22Rv1 (cell line): ENCODE measurements at regions not wholly inside any gene's neighbourhood (a gene's known extent, or its start where the extent isn't known, plus 50 kb on each side); places are given as distances from the start of the nearest gene placed in this dataset.

ENCODE experiments used
- H3K27ac ChIP-seq: fragments of 450-650 bp; 2 replicates; pipeline ENCODE4 v1.5.1; 2017
- ZFX ChIP-seq: fragments of 450-650 bp; IDR thresholded peaks from 2 replicates; pipeline ENCODE4 v1.6.1; 2017; ENCODE audit warnings: antibody characterized with exemption, borderline replicate concordance
- TF ChIP-seq, protein P1 (sequence below): fragments of 450-650 bp; IDR thresholded peaks from 2 replicates; pipeline ENCODE4 v1.5.1; 2017; ENCODE audit warnings: mild to moderate bottlenecking

DNA sequence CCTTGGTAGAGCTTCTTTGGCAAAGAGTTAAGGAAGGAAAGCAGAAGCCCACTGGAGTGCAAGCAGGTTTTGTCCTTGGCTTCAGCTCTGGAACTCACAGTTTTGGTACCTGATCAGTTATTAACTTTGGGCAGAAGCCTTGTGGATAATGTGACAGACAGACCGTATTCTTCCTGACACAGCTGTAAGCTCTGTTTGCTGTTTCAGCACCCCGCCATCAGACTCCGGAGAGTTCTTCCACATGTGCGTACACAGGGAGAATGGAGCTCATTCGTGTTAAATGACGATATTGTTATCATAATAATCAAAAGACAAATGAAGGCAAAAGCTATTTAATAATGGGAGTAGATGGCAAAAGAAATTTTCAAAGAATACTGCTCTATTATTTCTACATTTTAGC, 155.1 kb upstream of the ARGLU1 start:
- TF ChIP-seq, protein P1, sequence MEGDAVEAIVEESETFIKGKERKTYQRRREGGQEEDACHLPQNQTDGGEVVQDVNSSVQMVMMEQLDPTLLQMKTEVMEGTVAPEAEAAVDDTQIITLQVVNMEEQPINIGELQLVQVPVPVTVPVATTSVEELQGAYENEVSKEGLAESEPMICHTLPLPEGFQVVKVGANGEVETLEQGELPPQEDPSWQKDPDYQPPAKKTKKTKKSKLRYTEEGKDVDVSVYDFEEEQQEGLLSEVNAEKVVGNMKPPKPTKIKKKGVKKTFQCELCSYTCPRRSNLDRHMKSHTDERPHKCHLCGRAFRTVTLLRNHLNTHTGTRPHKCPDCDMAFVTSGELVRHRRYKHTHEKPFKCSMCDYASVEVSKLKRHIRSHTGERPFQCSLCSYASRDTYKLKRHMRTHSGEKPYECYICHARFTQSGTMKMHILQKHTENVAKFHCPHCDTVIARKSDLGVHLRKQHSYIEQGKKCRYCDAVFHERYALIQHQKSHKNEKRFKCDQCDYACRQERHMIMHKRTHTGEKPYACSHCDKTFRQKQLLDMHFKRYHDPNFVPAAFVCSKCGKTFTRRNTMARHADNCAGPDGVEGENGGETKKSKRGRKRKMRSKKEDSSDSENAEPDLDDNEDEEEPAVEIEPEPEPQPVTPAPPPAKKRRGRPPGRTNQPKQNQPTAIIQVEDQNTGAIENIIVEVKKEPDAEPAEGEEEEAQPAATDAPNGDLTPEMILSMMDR, result no peak
- TF ChIP-seq ZFX, result no peak

DNA sequence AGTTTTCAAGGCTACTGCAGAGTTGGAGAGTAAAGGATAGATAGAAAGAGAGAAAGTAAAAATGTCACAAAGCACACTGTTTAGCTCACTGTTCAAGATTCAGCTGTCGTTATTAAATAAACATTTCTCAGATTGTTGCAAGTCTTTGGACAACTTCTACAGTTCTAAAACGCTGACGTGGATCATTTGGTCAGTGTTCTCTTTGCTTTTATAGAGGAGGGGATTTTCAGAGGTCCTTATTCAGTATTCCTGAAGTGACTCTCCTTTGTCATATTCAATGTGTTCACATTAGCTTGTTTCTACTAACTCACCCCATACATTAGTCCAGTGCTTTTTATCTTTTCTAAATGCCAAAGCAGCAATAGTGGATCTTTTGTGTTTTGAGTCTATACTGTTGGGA, 154.7 kb upstream of the ARGLU1 start:
- TF ChIP-seq, protein P1, result no peak
- TF ChIP-seq ZFX, result no peak
- no peak overlapping the region for H3K27ac ChIP-seq

More for the DNA sequence above, 155.1 kb upstream of the ARGLU1 start:
- H3K27ac ChIP-seq, result no peak overlapping the region

DNA sequence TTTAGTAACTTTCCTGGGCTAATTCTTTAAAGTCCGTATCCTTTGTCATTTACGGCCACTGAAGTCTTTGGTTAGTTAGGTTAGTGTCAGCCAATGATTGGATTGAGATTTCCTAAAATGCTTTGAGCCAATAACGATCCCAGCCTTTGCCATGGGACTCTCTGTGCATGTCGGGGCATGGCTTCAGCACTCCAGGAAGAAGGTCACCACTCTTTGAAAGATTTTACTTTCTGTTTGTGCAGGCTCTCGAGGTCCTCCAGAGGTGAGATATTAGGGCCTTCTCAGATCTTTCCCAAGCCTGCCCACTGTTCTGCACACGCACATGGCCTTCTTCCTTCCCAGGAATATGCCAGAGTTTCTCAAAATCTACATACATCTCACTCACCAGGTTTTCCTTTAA, 153.7 kb upstream of the ARGLU1 start:
- H3K27ac ChIP-seq, result no peak overlapping the region
- TF ChIP-seq ZFX, result no peak
- TF ChIP-seq, protein P1, result no peak

DNA sequence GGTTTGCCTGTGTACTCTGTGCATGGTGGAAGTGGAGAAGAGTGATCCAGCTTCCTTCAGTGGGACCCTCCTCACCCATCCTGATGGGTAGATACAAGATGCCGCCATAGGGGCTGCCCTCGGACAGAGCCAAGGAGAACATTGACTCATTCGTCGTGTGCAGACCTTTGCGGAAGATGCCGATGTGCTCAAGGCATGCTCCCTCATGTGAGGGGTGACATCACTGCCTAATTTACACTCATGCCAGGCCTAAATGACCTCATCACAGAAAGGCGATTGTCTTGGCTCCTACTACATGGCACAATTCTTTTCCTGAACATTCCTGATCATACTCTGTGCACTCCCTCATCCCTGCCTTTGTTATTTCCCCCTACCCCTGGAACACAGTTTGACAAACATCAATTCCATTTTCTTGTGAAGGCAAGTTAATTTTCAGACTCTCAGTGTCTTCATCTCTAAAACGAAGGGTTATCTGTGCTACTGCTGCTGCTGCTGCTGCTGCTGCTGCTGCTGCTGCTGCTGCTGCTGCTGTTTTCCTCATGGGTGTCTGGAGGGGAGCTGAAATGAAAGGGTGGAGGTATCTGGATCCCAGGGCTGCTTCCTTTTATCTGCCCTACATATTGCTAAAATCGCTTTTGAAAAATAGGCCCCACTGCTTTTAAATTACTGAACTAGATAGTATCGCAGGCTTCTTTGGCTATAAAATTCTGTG, 146.5 kb upstream of the ARGLU1 start:
- H3K27ac ChIP-seq, result no peak overlapping the region
- TF ChIP-seq ZFX, result no peak
- TF ChIP-seq, protein P1, result no peak

DNA sequence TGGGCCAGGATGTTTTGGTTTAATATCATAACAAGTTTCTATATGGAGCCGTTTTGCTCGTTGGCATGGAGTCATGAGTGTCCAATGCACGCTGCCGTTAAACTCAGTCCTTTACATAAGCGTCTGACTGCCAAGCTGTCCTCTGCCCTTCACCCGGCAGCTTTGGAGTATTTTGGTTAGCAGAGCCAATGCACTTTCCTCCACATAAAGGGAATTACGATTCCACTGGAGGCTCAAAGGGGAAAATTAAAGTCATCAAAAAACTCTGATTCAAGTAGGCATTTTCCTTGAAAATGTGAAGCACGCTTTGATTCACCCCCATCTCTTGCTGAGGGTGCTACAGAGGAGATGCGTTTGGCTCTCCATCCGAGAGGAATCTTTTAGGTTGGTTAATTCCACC, 144.4 kb upstream of the ARGLU1 start:
- H3K27ac ChIP-seq, result no peak overlapping the region
- TF ChIP-seq, protein P1, result no peak
- TF ChIP-seq ZFX, result no peak

DNA sequence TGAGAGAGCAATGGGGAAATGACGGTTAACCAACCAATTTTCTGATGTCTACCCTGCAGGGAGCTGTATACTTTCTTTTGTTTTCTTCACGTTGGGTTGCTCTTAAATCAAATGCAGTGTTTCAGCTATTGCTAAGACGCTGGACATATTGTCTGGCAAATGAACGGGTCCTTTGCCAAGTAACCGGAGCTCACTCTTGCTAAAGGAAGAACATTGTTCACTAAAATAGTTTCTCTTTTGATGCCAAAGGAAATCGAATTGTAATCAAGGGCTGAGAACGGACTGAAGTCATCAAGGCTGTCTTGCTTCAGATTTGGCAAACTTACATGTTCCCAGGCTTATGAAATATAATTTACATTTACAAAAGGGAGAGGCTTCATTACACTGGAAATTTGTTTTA, 142.3 kb upstream of the ARGLU1 start:
- no peak for TF ChIP-seq ZFX
- TF ChIP-seq, protein P1, result no peak
- H3K27ac ChIP-seq, result no peak overlapping the region

DNA sequence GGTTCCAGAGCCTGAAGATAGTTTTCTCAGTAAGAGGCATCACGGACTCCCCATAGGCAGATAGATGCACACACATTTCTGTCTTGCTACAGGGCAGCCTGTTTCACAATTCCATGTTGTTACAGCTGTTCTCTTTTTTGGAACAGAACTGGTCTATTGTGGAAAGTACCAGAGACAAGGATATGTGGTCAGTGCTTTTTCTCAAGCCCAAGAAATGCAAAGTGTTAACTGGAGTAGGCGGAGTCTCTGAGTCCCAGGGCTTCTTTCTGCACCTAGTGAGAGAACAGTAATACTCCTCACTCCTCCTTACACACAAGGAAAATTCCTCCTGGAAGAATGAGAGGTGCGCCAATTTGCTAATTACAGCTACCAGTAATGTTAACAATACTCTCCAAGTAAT, 141.6 kb upstream of the ARGLU1 start:
- TF ChIP-seq, protein P1, result no peak
- no peak for TF ChIP-seq ZFX
- H3K27ac ChIP-seq, result no peak overlapping the region
